ENCODE measurements at regions not wholly inside any gene's neighbourhood (a gene's known extent, or its start where the extent isn't known, plus 50 kb on each side); places are given as distances from the start of the nearest gene placed in this dataset.
"Not testable (repeated sequence)": the region's sequence is repeated elsewhere in the genome, so short reads cannot be mapped to it uniquely, and the experiment has no call there.

- DNase-seq (ENCODE audit: low read depth in 2 of 2), result no peak
Measured at GRCh38 chr10:28859791-28860190, 182.5 kb downstream of the BAMBI start.

- DNase-seq (ENCODE audit: low read depth in 2 of 2), result no peak
Measured at GRCh38 chr10:28862219-28862618, 184.9 kb downstream of the BAMBI start.

- no peak for DNase-seq (ENCODE audit: low read depth in 2 of 2)
Measured at GRCh38 chr10:28869606-28870201, 192.4 kb downstream of the BAMBI start.

GRCh38 chr10:28871665-28872064 is 194.3 kb downstream of the BAMBI start:
- DNase-seq (ENCODE audit: low read depth in 2 of 2), result no peak

GRCh38 chr10:28872587-28873165 is 195.4 kb downstream of the BAMBI start:
- DNase-seq (ENCODE audit: low read depth in 2 of 2), result no peak

- DNase-seq (ENCODE audit: low read depth in 2 of 2), result no peak
Measured at GRCh38 chr10:28873540-28873939, 196.2 kb downstream of the BAMBI start.

- no peak for DNase-seq (ENCODE audit: low read depth in 2 of 2)
Measured at GRCh38 chr10:28874210-28874609, 196.9 kb downstream of the BAMBI start.

- no peak for DNase-seq (ENCODE audit: low read depth in 2 of 2)
Measured at GRCh38 chr10:28875549-28876081, 198.3 kb downstream of the BAMBI start.

- no peak for DNase-seq (ENCODE audit: low read depth in 2 of 2)
Measured at GRCh38 chr10:28878236-28878970, 201.1 kb downstream of the BAMBI start.

GRCh38 chr10:28879246-28879645 is 201.9 kb downstream of the BAMBI start:
- no peak for DNase-seq (ENCODE audit: low read depth in 2 of 2)

GRCh38 chr10:28879875-28880682 is 202.8 kb downstream of the BAMBI start:
- no peak for DNase-seq (ENCODE audit: low read depth in 2 of 2)

GRCh38 chr10:28880683-28880950 is 203.3 kb downstream of the BAMBI start:
- no peak for DNase-seq (ENCODE audit: low read depth in 2 of 2)

GRCh38 chr10:28881171-28881882 is 204.0 kb downstream of the BAMBI start:
- no peak for DNase-seq (ENCODE audit: low read depth in 2 of 2)

- no peak for DNase-seq (ENCODE audit: low read depth in 2 of 2)
Measured at GRCh38 chr10:28883741-28884423, 206.6 kb downstream of the BAMBI start.

- DNase-seq (ENCODE audit: low read depth in 2 of 2), result no peak
Measured at GRCh38 chr10:28890121-28890950, 213.0 kb downstream of the BAMBI start.

- DNase-seq (ENCODE audit: low read depth in 2 of 2), result no peak
Measured at GRCh38 chr10:28891058-28891713, 213.9 kb downstream of the BAMBI start.

GRCh38 chr10:28892818-28893547 is 215.7 kb downstream of the BAMBI start:
- DNase-seq (ENCODE audit: low read depth in 2 of 2), result no peak

- no peak for DNase-seq (ENCODE audit: low read depth in 2 of 2)
Measured at GRCh38 chr10:28894146-28894545, 216.8 kb downstream of the BAMBI start.

GRCh38 chr10:28895671-28896070 is 218.3 kb downstream of the BAMBI start:
- not testable (repeated sequence) for DNase-seq (ENCODE audit: low read depth in 2 of 2)

All from stimulated activated CD8-positive, alpha-beta memory T cell treated with anti-CD3 and anti-CD28 coated beads, Interleukin-2, amount 100 ng/mL, for 48 hours (primary cell).